NCI-H510A treated with DMSO at 0.1 percent for 48 hours (cell line): ENCODE measurements at regions not wholly inside any gene's neighbourhood (a gene's known extent, or its start where the extent isn't known, plus 50 kb on each side); places are given as distances from the start of the nearest gene placed in this dataset.

Source experiments
- DNase-seq: peaks from one replicate; lab custom pipeline; 2025; lab: John Stamatoyannopoulos, UW

GRCh38 chr2:228329282-228329681, 147.8 kb upstream of the SPHKAP start:
- no peak for DNase-seq

- DNase-seq: no peak
Measured at GRCh38 chr2:228321015-228321414, 139.5 kb upstream of the SPHKAP start.

- peak; percentile 48 for DNase-seq
Measured at GRCh38 chr2:228318218-228318617, 136.7 kb upstream of the SPHKAP start.

- DNase-seq: no peak
Measured at GRCh38 chr2:228312172-228312571, 130.7 kb upstream of the SPHKAP start.

GRCh38 chr2:228303960-228304359, 122.5 kb upstream of the SPHKAP start:
- DNase-seq: no peak

GRCh38 chr2:228283491-228284171, 102.1 kb upstream of the SPHKAP start:
- DNase-seq: no peak

- DNase-seq: no peak
Measured at GRCh38 chr2:228282376-228282775, 100.9 kb upstream of the SPHKAP start.

- no peak for DNase-seq
Measured at GRCh38 chr2:228273159-228273558, 91.7 kb upstream of the SPHKAP start.

GRCh38 chr2:228269351-228269750, 87.9 kb upstream of the SPHKAP start:
- no peak for DNase-seq

GRCh38 chr2:228268756-228269155, 87.3 kb upstream of the SPHKAP start:
- no peak for DNase-seq

GRCh38 chr2:228268301-228268700, 86.8 kb upstream of the SPHKAP start:
- no peak for DNase-seq

- DNase-seq: no peak
Measured at GRCh38 chr2:228263156-228263555, 81.7 kb upstream of the SPHKAP start.

- no peak for DNase-seq
Measured at GRCh38 chr2:228261546-228261945, 80.1 kb upstream of the SPHKAP start.

GRCh38 chr2:228257379-228257778, 75.9 kb upstream of the SPHKAP start:
- no peak for DNase-seq

- DNase-seq: no peak
Measured at GRCh38 chr2:228253752-228254151, 72.3 kb upstream of the SPHKAP start.

- DNase-seq: no peak
Measured at GRCh38 chr2:228247335-228247734, 65.8 kb upstream of the SPHKAP start.

GRCh38 chr2:228245601-228246000, 64.1 kb upstream of the SPHKAP start:
- no peak for DNase-seq

GRCh38 chr2:228242591-228242990, 61.1 kb upstream of the SPHKAP start:
- no peak for DNase-seq

- DNase-seq: no peak
Measured at GRCh38 chr2:228239907-228240561, 58.5 kb upstream of the SPHKAP start.

GRCh38 chr2:228239207-228239906, 57.9 kb upstream of the SPHKAP start:
- no peak for DNase-seq
